ENCODE measurements at regions not wholly inside any gene's neighbourhood (a gene's known extent, or its start where the extent isn't known, plus 50 kb on each side); places are given as distances from the start of the nearest gene placed in this dataset.
"Not testable (repeated sequence)": the region's sequence is repeated elsewhere in the genome, so short reads cannot be mapped to it uniquely, and the experiment has no call there.

DNA sequence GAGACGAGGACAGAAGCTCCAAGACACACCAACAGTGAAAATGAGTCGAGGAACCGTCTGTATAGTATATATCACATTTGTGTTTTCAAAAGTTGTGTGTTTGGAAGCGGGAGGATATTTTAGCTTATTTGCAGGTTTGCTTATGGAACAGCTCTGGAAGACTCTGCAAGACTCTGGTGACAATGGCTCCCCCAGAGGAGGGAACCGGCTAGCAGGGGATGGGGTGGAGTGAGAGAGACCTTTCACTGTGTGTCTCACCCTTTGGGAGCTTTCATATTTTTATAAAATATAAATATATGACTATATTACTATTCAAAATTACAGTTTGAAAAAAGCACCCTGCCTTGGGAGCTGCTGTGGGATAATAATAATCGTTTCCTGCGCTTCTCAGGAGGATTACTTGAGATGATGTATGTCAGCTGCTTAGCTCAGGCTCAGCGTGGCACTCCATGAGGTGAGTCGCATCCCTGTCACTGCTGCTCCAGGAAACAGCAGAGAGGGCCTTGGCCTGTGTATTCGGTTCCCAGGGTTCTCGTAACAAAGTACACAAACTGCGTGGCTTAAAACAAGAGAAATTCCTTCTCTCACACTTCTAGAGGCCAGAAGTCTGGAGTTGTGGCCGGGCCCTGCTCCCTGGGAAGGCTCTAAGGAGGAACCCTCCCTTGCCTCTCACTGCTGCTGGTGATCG, 183.9 kb downstream of the FAM43A start:
- no peak for DNase-seq

DNA sequence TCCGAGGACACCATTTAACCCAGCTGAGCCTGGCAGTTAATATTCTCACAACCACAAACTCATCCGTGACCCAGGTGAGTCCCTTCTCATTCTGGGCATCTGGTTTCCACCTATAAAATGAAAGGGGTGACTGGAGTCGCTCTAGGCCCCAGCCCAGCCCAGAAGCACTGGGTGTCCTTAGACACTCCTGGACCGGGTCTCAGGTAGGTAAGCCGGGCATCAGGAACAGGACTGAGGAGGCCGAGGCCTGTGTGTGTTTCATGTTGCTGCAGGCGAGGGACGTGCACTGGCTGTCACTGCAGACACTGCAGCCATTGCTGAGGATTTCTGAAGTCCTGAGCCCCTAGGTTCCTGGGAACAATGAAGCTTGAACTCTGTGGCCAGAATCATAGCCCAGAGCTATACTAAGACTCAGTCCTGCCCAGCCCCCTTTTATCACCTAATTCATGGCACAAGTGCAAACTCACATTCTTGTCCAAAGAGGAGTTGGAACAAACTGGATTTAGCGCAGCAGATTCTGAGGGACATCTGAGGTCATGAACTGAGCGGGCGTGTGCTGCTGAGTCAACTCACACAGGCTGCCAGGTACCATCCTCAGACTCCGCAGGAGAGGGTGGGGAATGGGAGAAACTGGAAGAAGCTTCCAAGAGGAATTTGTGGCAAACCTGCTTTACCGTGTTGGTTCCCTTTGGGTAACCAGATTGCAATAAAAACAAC, 184.9 kb downstream of the FAM43A start:
- no peak for DNase-seq

DNA sequence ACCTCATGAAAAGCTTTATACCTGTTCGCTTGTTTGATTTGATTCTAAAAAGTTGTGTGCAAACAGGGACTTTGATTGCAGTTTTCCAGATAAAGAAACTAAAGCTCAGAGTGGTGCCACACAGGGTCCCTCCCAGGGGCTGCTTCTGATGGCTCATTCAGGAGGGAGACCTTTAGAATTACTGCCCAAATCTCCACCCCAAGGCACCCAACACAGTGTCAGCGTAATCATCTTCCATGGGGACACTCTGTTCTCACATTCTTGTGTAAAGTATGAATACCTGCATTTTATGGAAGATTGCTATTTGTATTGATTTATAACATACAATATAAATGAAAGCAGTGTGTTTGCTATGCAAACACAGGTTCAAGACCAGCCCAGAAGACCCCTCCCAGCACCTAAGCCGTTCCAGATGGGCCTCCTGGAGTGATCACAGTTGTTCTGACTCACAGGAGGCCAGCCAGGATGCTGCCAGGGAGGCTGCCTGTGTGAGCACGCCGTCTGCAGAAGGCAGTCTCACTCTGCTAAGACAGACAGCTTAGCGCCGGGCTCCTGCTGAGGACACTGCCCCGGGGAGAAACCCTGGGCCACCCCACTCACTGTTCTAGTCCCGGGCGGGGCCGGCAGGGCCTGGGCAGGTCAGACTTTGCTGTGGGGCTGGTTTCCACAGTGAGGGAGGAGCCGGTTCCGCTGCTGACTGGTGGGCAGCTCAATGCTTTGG, 185.6 kb downstream of the FAM43A start:
- peak; percentile 47 for DNase-seq

DNA sequence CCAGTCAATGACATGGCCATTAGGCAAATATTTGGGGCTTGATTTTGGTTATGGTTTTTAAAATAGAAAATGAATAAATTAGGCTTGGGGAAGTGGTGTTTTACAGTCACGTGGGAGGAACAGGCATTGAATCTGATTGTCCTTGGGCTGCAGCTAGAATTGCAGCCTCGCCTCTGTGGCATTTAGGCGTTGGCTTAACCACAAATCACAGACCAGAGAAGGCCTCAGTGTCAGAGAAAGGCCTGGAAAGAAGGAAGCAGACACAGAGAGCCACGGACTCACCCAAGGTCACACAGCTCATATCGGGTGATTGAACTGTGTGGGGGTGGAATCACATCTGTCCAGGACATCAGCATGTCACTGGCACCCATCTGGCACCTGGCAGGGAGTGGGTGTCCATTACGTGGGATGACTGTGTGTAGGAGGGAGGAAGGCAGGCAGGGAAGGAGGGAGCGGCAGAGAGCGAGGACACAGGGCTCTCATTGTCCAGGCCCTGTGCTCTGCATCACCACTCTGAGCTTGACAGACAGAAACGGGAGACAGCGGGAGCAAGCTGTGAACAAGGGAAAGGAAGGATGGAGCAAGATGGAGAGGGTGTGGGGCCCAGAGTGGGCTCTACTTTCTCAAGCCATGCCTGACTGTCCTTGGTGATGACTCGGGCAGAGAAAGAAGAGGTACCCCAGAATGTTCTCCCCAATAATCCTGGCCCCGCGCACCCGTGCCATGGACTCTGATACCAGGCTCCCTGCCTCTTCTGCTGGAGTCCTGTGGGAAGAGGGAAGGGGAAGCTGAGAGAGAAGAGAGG, 186.4 kb downstream of the FAM43A start:
- DNase-seq: no peak

DNA sequence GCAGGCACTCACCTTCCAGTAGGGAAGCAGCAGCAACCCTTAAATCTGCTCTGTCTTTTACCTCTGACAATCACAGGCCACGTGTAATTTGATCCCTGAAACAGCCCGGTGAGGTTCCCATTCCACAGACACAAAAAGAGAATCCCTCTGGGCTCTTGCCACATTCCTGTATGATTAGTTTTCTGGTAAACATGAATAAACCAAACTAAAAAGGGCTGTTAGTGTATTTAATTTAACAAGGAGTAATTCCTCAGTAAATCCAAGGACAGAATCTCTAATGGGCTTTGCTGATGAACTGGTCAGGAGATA, 186.9 kb downstream of the FAM43A start:
- DNase-seq: no peak

DNA sequence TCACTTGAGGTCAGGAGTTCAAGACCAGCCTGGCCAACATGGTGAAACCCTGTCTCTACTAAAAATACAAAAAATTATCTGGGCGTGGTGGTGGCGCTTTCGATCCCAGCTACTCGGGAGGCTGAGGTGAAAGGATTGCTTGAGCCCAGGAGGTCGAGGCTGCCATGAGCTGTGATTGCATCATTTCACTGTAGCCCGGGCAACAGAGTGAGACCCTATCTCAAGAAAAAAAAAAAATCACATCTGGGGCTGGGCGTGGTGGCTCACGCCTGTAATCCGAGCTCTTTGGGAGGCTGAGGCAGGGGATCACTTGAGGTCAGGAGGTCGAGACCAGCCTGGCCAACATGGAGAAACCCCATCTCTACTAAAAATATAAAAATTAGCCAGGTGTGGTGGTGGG, 187.8 kb downstream of the FAM43A start:
- not testable (repeated sequence) for DNase-seq

DNA sequence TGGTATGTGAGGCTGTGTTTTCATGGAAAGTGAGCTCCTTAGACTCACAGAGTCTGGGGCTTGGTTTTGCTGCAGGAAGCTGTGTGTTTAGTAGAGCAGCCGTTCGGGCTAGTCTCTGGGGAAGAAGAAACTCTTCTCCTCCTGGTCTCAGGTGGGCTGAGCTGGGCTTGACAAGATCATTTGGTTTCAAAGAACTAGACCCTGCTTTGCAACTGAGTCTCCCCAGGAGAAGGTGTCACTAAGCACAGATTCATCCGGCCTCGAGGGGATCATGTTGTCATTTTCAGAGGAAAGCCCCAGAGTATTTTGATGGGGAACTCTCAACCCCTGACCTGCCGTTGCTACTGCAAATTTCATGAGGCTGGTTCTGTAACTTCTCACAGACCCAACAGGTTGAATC, 188.5 kb downstream of the FAM43A start:
- no peak for DNase-seq

DNA sequence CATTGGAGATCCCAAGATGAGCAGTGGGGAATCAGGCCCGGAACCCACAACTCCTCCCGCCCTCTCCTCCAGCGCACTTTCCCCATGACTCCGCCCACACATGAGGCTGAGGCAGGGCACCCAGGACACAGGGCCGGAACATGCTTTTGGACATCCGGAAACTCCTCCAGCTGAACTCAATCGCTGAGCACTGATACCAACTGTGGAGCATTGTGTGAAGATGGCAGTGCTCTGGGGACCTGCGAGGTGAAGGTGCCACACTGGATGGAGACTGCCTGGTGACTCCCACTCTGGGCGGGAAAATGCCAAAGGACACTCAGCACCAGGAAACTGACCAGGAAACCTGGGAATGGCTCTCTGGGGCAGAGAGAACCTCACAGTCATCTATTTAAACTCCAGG, 189.1 kb downstream of the FAM43A start:
- DNase-seq: no peak

DNA sequence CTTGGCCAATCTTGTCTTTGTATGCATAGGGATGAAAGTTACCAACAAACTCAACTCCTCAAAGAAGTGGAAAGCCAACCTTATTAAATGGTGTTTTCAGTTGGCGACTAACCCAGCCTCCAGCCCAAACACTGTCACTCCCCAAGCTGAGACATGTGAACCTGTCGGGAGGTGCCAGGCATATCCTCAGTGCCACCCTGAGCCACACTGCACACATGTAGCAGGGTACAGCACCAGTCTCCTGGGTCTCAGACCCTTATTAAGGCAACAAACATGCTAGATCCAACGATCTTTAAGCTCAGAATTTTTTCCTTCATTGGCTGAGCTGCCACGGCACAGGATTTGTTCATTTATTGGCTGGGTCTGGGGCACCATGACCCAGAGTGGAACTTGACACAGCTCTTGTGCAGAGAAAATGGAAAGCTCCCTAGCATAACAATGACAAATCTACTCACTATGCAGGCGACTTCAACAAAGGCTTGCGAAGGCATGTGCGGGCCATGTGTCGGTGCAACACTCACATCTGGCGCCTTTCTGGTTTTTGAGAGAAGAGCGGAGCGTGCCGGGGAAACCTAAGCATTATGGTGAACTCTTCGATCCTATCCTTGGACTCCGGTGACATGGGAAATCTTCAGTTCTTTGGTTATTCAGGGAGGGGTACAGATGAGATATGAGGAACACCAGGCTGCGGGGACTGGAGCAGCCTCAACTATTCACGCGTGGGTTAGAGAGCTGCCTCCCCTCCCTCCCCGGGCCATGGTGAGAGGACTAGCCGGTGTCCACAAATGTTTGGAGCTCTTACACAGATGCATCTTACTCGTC, 190.1 kb downstream of the FAM43A start:
- DNase-seq: no peak

DNA sequence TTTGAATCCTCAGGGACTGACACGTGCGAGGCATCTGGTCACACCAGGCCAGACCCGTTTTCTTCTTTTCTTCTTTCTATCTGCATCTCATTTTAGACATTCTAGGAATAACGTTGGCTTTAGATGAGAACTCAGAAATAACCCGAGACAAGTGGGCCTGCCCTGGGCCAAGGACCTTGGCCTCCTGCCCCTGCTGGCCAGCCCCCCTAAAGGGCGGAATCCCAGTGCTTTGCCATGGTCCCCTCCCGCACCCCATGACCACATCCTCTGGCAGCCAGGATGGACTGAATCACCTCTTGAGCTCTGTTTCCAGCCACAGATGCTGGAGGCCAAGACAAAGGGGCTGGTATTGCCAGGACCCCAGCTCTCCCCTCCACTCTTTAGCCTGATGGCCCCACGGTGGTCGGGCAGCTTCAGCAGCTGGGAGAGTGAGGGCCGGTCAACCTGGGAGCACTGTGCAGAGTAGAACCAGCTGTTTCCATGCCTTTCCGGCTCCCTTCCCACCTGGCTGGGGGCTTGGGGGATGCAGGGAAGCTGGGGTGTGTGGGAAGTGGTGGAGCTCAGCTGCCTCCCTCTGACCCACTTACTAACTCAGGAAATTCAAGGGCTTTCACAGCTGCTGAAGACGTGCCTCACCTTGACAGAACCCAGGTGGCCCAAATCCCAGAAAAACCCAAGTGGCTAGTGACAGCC, 190.9 kb downstream of the FAM43A start:
- DNase-seq: no peak

DNA sequence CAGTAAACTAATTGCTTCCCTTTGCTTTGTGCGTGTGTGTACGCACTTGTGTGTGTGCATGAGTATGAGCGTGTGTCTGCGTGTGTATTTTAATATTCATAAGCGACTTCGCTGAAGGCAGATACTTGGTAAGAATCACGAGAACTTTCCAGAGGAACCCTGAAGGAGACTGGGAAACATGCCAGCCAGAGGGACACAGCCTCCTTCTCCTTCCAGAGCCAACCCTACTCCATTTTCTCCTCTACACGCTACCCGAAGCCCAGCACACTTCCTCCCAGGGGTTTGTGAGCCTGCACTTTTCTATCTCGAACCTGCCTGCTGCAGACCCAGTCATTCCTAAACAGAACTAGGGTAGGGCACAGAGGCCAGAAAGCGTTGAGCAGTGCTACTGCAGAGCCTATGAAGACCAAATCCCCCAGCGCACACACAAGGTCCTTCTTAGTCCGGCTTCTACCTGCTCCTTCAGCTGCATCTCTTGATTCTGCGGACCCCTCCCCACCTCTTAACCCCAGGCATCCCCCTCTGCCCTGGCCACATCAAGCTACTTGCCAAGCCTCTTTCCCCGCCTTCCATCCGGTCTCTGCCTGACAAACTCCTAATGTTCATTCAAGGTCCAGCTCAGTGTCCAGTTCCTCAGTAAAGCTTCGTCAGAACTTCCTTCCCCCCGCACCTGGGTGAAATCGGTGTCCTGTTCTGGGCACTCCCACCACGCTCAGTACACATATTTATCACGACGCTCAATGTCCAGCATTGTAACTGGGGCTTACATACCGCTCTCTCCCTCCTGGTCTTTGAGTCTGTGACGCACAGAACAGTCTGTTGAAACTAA, 191.8 kb downstream of the FAM43A start:
- no peak for DNase-seq

DNA sequence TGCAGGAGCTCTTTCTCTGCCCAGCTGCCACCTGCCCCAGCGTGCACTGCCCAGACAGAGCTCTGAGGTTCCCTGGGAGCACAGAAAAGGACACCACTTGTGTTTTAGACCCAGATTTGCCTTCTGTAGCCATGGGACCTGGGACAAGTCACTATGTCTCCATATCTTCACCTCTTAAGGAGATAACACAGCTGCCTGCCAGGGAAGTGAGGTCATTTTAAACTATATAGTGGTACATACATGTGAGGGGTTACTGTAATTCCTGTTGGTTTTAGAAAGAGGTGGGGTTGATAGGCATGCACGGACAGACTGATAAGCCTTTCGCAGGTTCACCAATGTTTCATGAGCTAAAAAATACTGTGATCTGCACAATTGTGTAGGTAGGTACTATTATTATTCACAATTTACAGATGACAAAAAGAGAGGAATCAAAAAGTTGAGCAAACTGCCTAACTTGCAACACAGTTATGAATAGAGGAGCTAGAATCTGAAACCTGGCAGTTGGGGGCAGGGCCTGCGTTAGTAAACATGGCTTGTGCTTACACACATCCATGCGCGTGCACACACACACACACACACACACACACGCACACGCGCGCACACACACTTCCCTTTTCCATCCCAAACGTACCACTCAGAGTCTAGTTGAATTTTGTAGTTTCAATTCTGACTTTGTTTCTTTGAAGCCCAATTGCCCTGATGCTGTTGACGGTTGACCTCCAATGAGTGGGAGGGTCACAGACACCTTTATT, 193.6 kb downstream of the FAM43A start:
- no peak for DNase-seq

DNA sequence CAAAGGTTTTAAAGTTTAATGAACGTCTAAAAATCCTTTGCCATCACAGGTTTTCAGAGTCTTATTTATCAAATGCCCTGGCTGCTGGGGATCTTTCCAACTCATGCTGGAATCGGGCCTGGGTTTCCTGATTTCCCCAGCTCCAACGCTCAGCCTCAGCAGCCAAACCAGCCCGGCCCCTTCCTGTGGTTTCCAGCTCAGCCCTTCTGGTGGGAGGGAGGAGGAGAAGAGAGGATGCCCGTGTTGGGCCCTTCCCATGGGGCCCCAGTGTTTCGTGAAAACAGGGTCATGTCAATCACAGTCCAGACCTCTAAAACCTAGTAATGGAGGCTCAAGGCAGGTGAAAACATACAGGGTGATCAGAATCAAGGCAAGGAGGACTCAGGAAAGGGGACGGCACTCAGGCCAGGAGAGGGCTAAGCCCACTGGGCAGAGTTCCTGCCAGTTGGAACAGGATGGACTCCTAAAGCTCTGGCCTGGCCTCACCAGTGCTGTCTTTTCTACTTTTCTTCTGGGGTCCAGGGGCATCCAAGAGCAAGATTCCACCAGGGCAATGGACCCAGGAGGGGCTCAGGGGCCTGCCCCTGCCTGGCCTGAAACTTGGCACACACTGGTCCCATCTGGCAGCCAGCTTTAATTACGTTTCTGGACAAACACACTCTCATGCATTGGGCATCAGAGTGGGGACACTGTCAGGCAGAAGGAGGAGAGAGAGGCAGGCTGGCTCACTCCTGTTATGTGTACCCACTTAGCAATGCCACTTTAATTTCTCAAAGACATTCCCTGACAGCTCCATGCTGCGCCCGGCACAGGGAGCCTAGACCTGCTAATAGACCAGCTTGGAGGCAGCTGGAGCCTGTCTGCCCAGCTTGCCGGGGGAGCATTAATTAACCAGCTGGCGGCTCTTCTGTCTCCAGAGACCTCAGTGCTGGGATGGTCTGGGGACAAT, 194.6 kb downstream of the FAM43A start:
- DNase-seq: no peak

DNA sequence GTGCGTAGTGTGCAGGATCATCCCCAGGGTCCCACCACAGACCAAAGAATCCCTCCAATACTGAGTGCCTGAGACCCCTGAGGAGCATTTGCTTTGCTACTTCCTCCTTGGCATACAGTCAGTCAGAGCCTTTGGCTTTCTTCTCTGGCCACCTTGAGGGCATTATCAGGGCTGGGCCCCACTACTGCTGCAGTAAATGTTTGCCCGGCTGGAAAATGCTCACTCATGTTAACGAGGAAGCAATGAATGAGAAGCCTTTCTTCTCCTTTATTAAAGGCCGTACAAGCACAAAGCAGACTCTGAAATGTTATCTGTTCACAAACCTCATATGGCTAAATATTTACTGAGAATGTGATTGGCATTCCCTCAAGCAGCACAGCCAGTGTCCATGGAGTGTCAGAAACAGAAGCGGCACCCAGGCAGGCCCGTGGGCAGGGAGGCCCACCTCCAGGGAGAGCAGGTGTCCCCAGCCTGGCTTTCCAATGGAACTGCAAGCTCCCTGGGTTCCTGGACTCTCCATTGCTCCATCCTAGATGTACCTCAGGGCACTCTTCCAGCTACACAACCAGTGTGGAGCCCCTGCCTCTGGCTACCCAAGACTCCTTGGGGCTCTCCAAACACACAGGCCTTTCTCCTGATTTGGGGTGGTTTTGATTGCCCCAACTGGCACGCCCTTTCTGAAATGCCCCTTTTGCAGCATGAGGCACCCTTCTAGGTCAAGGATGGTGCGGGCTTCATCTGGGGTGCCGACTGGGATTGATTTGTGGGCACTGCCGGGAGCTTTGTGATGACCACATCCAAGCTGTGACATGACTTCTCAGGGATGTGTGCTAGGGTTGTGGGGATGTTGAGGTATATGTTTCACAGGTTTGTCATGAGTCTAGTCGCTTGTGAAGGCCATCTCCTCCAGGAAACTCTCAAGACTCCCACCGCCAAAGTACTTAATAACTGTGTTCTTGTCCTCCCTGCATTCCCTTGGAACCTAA, 195.6 kb downstream of the FAM43A start:
- no peak for DNase-seq

DNA sequence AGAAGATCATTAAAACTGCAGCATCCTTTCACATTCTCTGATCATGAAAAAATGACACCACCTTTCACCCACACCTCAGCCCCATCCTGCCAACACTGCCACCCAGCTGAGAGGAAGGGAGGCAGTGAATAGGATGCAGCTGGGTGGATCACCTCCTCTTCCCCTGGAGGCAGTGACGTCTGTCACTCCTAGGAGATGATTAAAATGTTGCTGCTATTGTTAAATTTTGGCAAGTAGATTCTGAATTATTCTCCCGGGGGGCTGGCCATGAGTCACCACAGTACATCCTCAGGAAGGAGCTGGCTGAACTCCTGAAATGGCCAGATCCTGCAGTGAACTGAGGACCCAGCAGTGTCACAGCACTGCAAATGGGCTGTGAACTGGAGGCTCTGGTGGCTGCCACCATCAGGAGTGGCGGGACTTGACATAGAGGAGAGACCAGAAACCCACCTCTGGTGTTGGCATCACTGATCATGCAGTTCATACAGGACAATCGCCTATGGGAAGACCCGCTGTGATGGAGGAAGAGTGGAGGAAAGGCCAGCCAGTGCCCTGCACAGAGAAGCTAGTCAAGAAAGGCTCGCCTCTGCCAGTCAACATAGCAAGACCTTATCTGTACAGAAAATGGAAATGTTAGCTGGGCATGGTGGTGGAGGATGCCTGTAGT, 199.1 kb downstream of the FAM43A start:
- DNase-seq: no peak

DNA sequence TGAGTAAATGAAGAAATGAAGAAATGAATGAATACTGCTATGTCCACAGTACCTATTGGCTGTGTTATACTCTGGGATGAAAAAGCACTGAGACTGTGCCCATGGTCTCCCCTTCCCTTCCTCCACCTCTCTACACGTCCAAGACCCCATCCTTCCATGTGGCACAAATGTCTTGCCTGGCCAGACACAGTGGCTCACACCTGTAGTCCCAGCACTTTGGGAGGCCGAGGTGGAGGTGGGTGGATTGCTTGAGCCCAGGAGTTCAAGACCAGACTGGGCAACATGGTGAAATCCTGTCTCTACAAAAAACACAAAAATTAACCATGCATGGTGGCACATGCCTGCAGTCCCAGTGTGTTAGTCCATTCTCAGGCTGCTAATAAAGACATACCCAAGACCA, 200.1 kb downstream of the FAM43A start:
- DNase-seq: no peak

DNA sequence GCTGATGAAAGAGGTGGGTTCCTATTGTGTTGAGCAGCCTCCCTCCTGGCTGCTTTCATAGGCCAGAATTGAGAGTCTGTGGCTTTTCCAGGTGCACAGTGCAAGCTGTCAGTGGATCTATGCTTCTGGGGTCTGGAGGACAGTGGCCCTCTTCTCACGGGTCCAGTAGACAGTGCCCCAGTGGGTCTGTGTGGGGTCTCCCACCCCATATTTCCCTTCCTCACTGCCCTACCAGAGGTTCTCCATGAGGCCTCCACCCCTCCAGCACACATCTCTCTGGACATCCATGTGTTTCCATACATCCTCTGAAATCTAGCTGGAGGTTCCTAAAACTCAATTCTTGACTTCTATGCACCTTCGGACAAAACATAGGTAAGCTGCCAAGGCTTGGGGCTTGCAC, 201.2 kb downstream of the FAM43A start:
- DNase-seq: no peak
